DND-41 (cell line): ENCODE measurements at regions not wholly inside any gene's neighbourhood (a gene's known extent, or its start where the extent isn't known, plus 50 kb on each side); places are given as distances from the start of the nearest gene placed in this dataset.

ENCODE experiments used
- EZH2 ChIP-seq: IDR thresholded peaks from 3 replicates; pipeline ENCODE4 v1.6.1; 2012; ENCODE audit warnings: borderline replicate concordance, low read depth, mild to moderate bottlenecking, moderate library complexity, low read length, inconsistent platforms; ENCODE audit not compliant: severe bottlenecking
- TF ChIP-seq, protein P1 (sequence below): IDR thresholded peaks from 2 replicates; pipeline ENCODE4 v1.5.1; 2012; ENCODE audit warnings: borderline replicate concordance, low read length, moderate library complexity, mild to moderate bottlenecking; ENCODE audit not compliant: poor library complexity, severe bottlenecking; ENCODE audit errors: extremely low read depth

DNA sequence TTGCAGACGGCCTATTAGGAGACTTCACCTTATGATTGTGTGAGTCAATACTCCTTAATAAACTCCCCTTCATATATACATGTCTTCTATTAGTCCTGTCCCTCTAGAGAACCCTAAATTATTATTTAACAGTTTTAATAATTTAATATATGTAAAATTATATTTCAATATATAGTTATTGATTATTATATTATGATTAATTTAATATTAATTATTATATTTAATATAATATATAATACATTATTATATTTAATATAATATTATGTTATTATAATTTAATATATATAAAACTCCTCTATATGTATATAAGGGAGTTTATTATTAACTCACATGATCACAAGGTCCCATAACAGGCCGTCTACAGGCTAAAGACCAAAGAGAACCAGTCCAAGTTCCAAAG is 533.2 kb downstream of the ARAP2 start:
- TF ChIP-seq, protein P1, sequence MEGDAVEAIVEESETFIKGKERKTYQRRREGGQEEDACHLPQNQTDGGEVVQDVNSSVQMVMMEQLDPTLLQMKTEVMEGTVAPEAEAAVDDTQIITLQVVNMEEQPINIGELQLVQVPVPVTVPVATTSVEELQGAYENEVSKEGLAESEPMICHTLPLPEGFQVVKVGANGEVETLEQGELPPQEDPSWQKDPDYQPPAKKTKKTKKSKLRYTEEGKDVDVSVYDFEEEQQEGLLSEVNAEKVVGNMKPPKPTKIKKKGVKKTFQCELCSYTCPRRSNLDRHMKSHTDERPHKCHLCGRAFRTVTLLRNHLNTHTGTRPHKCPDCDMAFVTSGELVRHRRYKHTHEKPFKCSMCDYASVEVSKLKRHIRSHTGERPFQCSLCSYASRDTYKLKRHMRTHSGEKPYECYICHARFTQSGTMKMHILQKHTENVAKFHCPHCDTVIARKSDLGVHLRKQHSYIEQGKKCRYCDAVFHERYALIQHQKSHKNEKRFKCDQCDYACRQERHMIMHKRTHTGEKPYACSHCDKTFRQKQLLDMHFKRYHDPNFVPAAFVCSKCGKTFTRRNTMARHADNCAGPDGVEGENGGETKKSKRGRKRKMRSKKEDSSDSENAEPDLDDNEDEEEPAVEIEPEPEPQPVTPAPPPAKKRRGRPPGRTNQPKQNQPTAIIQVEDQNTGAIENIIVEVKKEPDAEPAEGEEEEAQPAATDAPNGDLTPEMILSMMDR: no peak
- no peak for TF ChIP-seq EZH2
